CD4-positive, alpha-beta T cell treated with Interleukin-6 at 100 ng/mL for 8 hours (primary cell): ENCODE measurements at regions not wholly inside any gene's neighbourhood (a gene's known extent, or its start where the extent isn't known, plus 50 kb on each side); places are given as distances from the start of the nearest gene placed in this dataset.

Source experiments
- DNase-seq: peaks from one replicate; pipeline ENCODE4 v3.0.0-alpha.2; 2020; ENCODE audit warnings: mixed read lengths, low spot score

- no peak for DNase-seq
Measured at GRCh38 chr11:115691030-115691429, 186.8 kb upstream of the CADM1 start.

- DNase-seq: no peak
Measured at GRCh38 chr11:115687934-115688333, 183.7 kb upstream of the CADM1 start.

- no peak for DNase-seq
Measured at GRCh38 chr11:115684699-115685098, 180.5 kb upstream of the CADM1 start.

GRCh38 chr11:115684135-115684534, 179.9 kb upstream of the CADM1 start:
- no peak for DNase-seq

GRCh38 chr11:115682888-115683287, 178.7 kb upstream of the CADM1 start:
- no peak for DNase-seq

- no peak for DNase-seq
Measured at GRCh38 chr11:115682101-115682500, 177.9 kb upstream of the CADM1 start.

- no peak for DNase-seq
Measured at GRCh38 chr11:115679945-115680344, 175.7 kb upstream of the CADM1 start.

GRCh38 chr11:115678942-115679341, 174.7 kb upstream of the CADM1 start:
- DNase-seq: no peak

- no peak for DNase-seq
Measured at GRCh38 chr11:115677190-115677589, 173.0 kb upstream of the CADM1 start.

- DNase-seq: no peak
Measured at GRCh38 chr11:115676768-115677167, 172.6 kb upstream of the CADM1 start.

- DNase-seq: no peak
Measured at GRCh38 chr11:115676206-115676605, 172.0 kb upstream of the CADM1 start.

GRCh38 chr11:115674937-115675544, 170.8 kb upstream of the CADM1 start:
- DNase-seq: no peak

- DNase-seq: no peak
Measured at GRCh38 chr11:115674176-115674936, 170.1 kb upstream of the CADM1 start.

GRCh38 chr11:115673720-115674119, 169.5 kb upstream of the CADM1 start:
- no peak for DNase-seq

GRCh38 chr11:115672999-115673411, 168.8 kb upstream of the CADM1 start:
- no peak for DNase-seq

- no peak for DNase-seq
Measured at GRCh38 chr11:115672412-115672811, 168.2 kb upstream of the CADM1 start.

- no peak for DNase-seq
Measured at GRCh38 chr11:115670538-115671205, 166.5 kb upstream of the CADM1 start.

- no peak for DNase-seq
Measured at GRCh38 chr11:115665958-115666357, 161.7 kb upstream of the CADM1 start.

GRCh38 chr11:115665175-115665821, 161.1 kb upstream of the CADM1 start:
- DNase-seq: no peak

- no peak for DNase-seq
Measured at GRCh38 chr11:115664313-115664712, 160.1 kb upstream of the CADM1 start.

- DNase-seq: no peak
Measured at GRCh38 chr11:115663790-115664189, 159.6 kb upstream of the CADM1 start.

GRCh38 chr11:115660030-115660805, 156.0 kb upstream of the CADM1 start:
- DNase-seq: no peak
